ENCODE measurements at regions not wholly inside any gene's neighbourhood (a gene's known extent, or its start where the extent isn't known, plus 50 kb on each side); places are given as distances from the start of the nearest gene placed in this dataset.

GRCh38 chr3:90132197-90132596 lies 1024.8 kb downstream of the EPHA3 start:
- TF ChIP-seq TAF1 (IDR thresholded peaks at IDR 0.05; ENCODE audit: borderline replicate concordance, insufficient read depth, low read length) (no peak), POLR2AphosphoS5 (IDR thresholded peaks at IDR 0.05; ENCODE audit: low read depth, low read length) (no peak)
